ENCODE measurements at regions not wholly inside any gene's neighbourhood (a gene's known extent, or its start where the extent isn't known, plus 50 kb on each side); places are given as distances from the start of the nearest gene placed in this dataset.

- TF ChIP-seq POLR2AphosphoS5 (IDR thresholded peaks at IDR 0.05; ENCODE audit: low read depth, low read length): no peak
- TF ChIP-seq POLR2A (IDR thresholded peaks at IDR 0.05; ENCODE audit: low read depth, low read length): peak; percentile 19; the same call in 1 of the 2 replicates
- peak; percentile 29; the same call in 1 of the 2 replicates for TF ChIP-seq TAF1 (IDR thresholded peaks at IDR 0.05; ENCODE audit: borderline replicate concordance, low read depth, low read length)
Observed at GRCh38 chr6:7051780-7052442, 55.9 kb upstream of the RREB1 start.

All from GM12892 (cell line).